ENCODE measurements at regions not wholly inside any gene's neighbourhood (a gene's known extent, or its start where the extent isn't known, plus 50 kb on each side); places are given as distances from the start of the nearest gene placed in this dataset.
A peak's percentile ranks its signal among the peaks of the same experiment; 100 is the strongest.

DNA sequence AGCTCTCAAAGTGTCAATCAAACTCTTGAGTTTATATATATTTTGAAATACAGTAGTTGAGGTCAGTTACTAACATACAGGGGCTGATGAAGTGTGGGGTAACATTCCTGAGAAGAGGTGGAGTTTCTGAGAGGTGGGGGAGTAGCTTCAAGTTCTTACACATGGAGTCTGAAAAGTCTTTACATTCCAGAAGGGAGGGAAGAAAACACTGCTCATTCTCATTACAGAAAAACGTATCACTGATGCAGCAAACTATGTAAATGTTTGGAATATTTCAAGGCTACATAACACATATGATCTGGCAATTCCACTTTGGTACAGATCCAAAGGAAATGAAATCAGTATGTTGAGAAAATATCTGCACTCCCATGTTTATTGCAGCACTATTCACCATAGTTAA lies 1065.8 kb upstream of the B3GALT2 start:
- Histone ChIP-seq H3K36me3 (ENCODE audit: control insufficient read depth in 3 of 3, insufficient read depth in 2 of 3, low read depth in 1 of 3, low read length in 3 of 3) (no peaks in the 10 kb centered on the region), H3K27me3 (ENCODE audit: control insufficient read depth in 3 of 3, insufficient read depth in 3 of 3, low read length in 3 of 3) (no peaks in the 10 kb centered on the region), H3K4me3 (ENCODE audit: low read depth in 1 of 3, low read length in 3 of 3) (no peak overlapping the region), H3K27ac (ENCODE audit: low read depth in 1 of 3, low read length in 2 of 3) (no peak overlapping the region), H3K9me3 (ENCODE audit: control insufficient read depth in 2 of 2, insufficient read depth in 1 of 2, low read depth in 1 of 2, low read length in 1 of 2) (no peaks in the 10 kb centered on the region), H3K4me1 (ENCODE audit: control insufficient read depth in 3 of 3, insufficient read depth in 2 of 3, low read depth in 1 of 3, low read length in 2 of 3) (no peaks in the 10 kb centered on the region)
- DNase-seq (no peak), FAIRE-seq (no peak)
- WGBS, 3 donors: 38 to 50% (median 42%) methylated on average over 1 of the region's 1 CpG

DNA sequence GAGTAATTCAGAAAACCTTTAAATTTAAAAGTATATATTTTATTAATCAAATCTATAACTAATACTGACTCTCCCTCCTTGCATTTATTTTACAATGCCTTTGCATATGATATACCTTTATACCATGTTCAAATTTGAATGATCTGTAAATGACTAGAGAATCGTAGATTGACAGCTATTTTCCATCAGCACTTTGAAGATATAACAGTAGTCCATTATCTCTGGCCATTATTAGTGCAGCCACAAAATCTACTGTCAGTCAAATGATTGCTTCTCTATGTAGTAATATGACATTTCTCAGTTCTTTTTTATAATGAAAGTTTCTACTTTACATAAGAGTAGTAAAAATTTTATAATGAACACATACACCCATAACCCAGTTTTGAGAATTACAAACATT lies 1054.8 kb upstream of the B3GALT2 start:
- H3K36me3 ChIP-seq (ENCODE audit: control insufficient read depth in 3 of 3, insufficient read depth in 2 of 3, low read depth in 1 of 3, low read length in 3 of 3): no peaks in the 10 kb centered on the region
- no peak for DNase-seq
- no peaks in the 10 kb centered on the region for H3K27me3 ChIP-seq (ENCODE audit: control insufficient read depth in 3 of 3, insufficient read depth in 3 of 3, low read length in 3 of 3)
- no peaks in the 10 kb centered on the region for H3K4me1 ChIP-seq (ENCODE audit: control insufficient read depth in 3 of 3, insufficient read depth in 2 of 3, low read depth in 1 of 3, low read length in 2 of 3)
- no peak overlapping the region for H3K4me3 ChIP-seq (ENCODE audit: low read depth in 1 of 3, low read length in 3 of 3)
- H3K27ac ChIP-seq (ENCODE audit: low read depth in 1 of 3, low read length in 2 of 3): no peak overlapping the region
- no peak for FAIRE-seq
- 71 to 79% (median 76%) methylated on average over 1 of the region's 1 CpG for WGBS, 3 donors
- H3K9me3 ChIP-seq (ENCODE audit: control insufficient read depth in 2 of 2, insufficient read depth in 1 of 2, low read depth in 1 of 2, low read length in 1 of 2): no peaks in the 10 kb centered on the region

DNA sequence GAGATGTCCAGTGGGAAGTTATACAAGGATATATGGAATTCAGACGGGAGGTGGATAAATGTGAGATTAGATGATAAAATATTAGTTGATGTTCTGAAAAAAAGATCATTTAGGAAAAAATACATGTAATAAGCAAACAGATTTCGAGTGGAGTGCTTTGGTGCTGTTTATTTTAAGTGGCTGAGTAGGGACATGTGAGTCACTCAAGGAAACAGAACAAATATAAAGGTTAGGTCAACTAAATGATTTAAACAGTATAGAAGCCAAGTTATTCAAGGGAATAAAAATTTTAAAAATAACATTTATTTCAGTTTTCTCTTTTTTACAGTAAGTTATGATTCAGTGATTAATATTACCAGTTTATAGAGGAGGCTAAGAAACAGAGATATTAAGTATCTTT lies 1046.7 kb upstream of the B3GALT2 start:
- Histone ChIP-seq H3K27me3 (ENCODE audit: control insufficient read depth in 3 of 3, insufficient read depth in 3 of 3, low read length in 3 of 3) (no peaks in the 10 kb centered on the region), H3K4me1 (ENCODE audit: control insufficient read depth in 3 of 3, insufficient read depth in 2 of 3, low read depth in 1 of 3, low read length in 2 of 3) (no peaks in the 10 kb centered on the region)

DNA sequence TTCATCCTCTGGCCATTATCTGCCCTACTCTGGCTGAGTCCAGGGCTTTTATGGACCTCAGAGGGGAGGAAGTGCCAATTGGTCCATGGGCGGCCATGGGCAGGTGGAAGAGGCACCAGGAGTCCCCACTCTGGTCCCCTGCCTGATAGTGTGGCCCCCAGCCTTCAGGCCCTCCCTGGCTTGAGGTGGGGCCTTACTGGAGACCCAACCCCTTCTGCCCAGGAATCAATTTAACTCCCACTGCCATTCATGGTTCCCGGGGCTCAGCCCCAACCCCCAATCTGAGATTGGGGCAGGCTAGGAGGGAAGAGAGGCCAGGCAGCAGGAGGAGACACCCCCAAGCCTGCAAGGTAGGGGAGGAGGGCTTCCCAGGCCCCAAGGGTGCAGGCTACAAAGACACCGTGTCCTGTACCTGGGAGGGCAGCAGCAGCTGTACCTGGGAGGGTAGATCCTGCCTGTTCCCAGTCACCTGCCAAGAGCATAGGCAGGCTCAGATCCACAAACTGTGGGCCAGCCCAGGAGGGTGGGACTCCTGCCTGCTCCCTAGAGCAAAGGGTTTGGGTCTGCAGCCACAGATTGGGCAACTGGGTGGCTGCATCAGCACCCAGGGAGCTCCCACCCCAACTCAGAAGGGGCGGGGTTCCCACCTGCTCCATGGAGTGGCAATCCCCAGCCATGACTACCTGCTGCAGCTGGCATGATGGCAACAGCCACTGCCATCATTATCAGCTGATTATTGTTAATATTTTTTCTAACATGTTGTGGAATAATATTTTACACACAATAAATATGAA lies 1044.1 kb upstream of the B3GALT2 start:
- Histone ChIP-seq H3K36me3 (ENCODE audit: control insufficient read depth in 3 of 3, insufficient read depth in 2 of 3, low read depth in 1 of 3, low read length in 3 of 3) (no peaks in the 10 kb centered on the region), H3K9me3 (ENCODE audit: control insufficient read depth in 2 of 2, insufficient read depth in 1 of 2, low read depth in 1 of 2, low read length in 1 of 2) (peaks cover 0 to 6% of the 10 kb centered on the region in 2 donors), H3K27me3 (ENCODE audit: control insufficient read depth in 3 of 3, insufficient read depth in 3 of 3, low read length in 3 of 3) (no peaks in the 10 kb centered on the region), H3K27ac (ENCODE audit: low read depth in 1 of 3, low read length in 2 of 3) (no peak overlapping the region), H3K4me3 (ENCODE audit: low read depth in 1 of 3, low read length in 3 of 3) (no peak overlapping the region), H3K4me1 (ENCODE audit: control insufficient read depth in 3 of 3, insufficient read depth in 2 of 3, low read depth in 1 of 3, low read length in 2 of 3) (no peaks in the 10 kb centered on the region)
- FAIRE-seq: no peak
- WGBS, 3 donors: 81 to 93% (median 87%) methylated on average over 3 to 4 of the region's 4 CpGs
- DNase-seq: no peak

More for the DNA sequence above, 1046.7 kb upstream of the B3GALT2 start:
- H3K36me3 ChIP-seq (ENCODE audit: control insufficient read depth in 3 of 3, insufficient read depth in 2 of 3, low read depth in 1 of 3, low read length in 3 of 3): no peaks in the 10 kb centered on the region
- WGBS, 3 donors: 33 to 55% (median 46%) methylated on average over 2 of the region's 2 CpGs
- no peak overlapping the region for H3K27ac ChIP-seq (ENCODE audit: low read depth in 1 of 3, low read length in 2 of 3)
- H3K4me3 ChIP-seq (ENCODE audit: low read depth in 1 of 3, low read length in 3 of 3): no peak overlapping the region
- peak; percentile 10 for FAIRE-seq
- no peak for DNase-seq
- H3K9me3 ChIP-seq (ENCODE audit: control insufficient read depth in 2 of 2, insufficient read depth in 1 of 2, low read depth in 1 of 2, low read length in 1 of 2): peaks cover 0 to 6% of the 10 kb centered on the region in 2 donors

DNA sequence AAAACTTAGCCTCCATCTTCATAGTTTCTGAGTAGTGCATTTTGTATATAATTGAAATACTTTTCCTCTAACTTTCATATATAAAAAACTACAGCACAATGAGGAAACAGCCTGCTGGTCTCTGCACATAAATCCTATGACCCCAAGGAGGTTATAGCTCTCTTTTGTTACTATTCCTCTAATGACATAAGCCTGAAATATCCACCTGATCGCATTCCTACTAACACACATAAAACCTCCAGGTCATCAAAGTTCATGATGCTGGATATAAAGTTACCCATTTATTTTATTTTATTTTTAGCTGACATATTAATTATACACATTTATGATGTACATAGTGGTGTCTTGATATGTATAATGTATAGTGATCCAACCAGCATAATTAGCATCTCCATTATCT lies 1042.0 kb upstream of the B3GALT2 start:
- no peak overlapping the region for H3K27ac ChIP-seq (ENCODE audit: low read depth in 1 of 3, low read length in 2 of 3)
- H3K4me3 ChIP-seq (ENCODE audit: low read depth in 1 of 3, low read length in 3 of 3): no peak overlapping the region
- WGBS, 3 donors: 90 to 94% (median 93%) methylated on average over 1 of the region's 1 CpG
- DNase-seq: no peak
- peaks cover 0 to 6% of the 10 kb centered on the region in 2 donors for H3K9me3 ChIP-seq (ENCODE audit: control insufficient read depth in 2 of 2, insufficient read depth in 1 of 2, low read depth in 1 of 2, low read length in 1 of 2)
- no peaks in the 10 kb centered on the region for H3K27me3 ChIP-seq (ENCODE audit: control insufficient read depth in 3 of 3, insufficient read depth in 3 of 3, low read length in 3 of 3)
- no peaks in the 10 kb centered on the region for H3K4me1 ChIP-seq (ENCODE audit: control insufficient read depth in 3 of 3, insufficient read depth in 2 of 3, low read depth in 1 of 3, low read length in 2 of 3)
- H3K36me3 ChIP-seq (ENCODE audit: control insufficient read depth in 3 of 3, insufficient read depth in 2 of 3, low read depth in 1 of 3, low read length in 3 of 3): no peaks in the 10 kb centered on the region
- no peak for FAIRE-seq

DNA sequence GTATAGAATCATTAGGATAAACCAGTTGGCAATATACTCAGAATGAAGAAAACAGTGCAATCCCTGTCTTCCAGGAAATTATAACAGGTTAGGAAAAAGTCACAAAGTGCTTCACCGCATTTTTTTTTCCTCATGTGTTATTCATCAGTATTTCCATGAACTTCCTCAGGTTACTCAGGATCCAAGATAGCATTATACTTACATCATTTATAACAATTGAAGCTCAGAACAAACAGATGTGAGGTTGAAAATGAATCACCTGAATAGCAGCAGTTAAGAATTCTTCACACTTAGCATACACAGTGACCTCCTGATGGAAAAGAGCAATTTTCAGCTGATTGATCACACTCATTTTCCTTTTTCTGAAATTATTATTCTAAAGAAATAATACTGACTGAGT lies 1040.7 kb upstream of the B3GALT2 start:
- Histone ChIP-seq H3K27me3 (ENCODE audit: control insufficient read depth in 3 of 3, insufficient read depth in 3 of 3, low read length in 3 of 3) (no peaks in the 10 kb centered on the region), H3K36me3 (ENCODE audit: control insufficient read depth in 3 of 3, insufficient read depth in 2 of 3, low read depth in 1 of 3, low read length in 3 of 3) (no peaks in the 10 kb centered on the region), H3K4me1 (ENCODE audit: control insufficient read depth in 3 of 3, insufficient read depth in 2 of 3, low read depth in 1 of 3, low read length in 2 of 3) (no peaks in the 10 kb centered on the region), H3K9me3 (ENCODE audit: control insufficient read depth in 2 of 2, insufficient read depth in 1 of 2, low read depth in 1 of 2, low read length in 1 of 2) (peaks cover 0 to 6% of the 10 kb centered on the region in 2 donors), H3K4me3 (ENCODE audit: low read depth in 1 of 3, low read length in 3 of 3) (no peak overlapping the region), H3K27ac (ENCODE audit: low read depth in 1 of 3, low read length in 2 of 3) (no peak overlapping the region)
- WGBS, 3 donors: 89 to 91% (median 89%) methylated on average over 1 of the region's 1 CpG
- DNase-seq: no peak
- no peak for FAIRE-seq

DNA sequence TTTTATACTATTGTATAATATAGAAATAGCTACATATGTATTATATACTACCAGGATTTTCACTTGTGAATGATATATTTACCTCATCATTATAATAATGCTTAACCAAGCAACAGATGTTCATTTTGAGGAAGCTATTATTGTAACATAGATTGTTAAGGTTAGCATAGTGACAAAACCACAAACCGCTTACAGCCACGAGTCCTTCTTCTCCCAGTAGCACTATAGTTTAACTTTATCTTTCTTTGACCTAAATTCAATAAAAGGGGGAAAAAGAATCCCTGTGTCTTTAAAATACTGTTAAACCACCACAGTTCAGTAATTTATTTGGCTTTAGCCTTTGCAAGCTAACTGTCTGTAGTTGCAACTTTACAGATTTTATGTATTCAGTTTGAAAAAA lies 1039.4 kb upstream of the B3GALT2 start:
- Histone ChIP-seq H3K4me1 (ENCODE audit: control insufficient read depth in 3 of 3, insufficient read depth in 2 of 3, low read depth in 1 of 3, low read length in 2 of 3) (no peaks in the 10 kb centered on the region), H3K27ac (ENCODE audit: low read depth in 1 of 3, low read length in 2 of 3) (no peak overlapping the region), H3K27me3 (ENCODE audit: control insufficient read depth in 3 of 3, insufficient read depth in 3 of 3, low read length in 3 of 3) (no peaks in the 10 kb centered on the region), H3K36me3 (ENCODE audit: control insufficient read depth in 3 of 3, insufficient read depth in 2 of 3, low read depth in 1 of 3, low read length in 3 of 3) (no peaks in the 10 kb centered on the region), H3K4me3 (ENCODE audit: low read depth in 1 of 3, low read length in 3 of 3) (no peak overlapping the region), H3K9me3 (ENCODE audit: control insufficient read depth in 2 of 2, insufficient read depth in 1 of 2, low read depth in 1 of 2, low read length in 1 of 2) (peaks cover 0 to 6% of the 10 kb centered on the region in 2 donors)
- FAIRE-seq (peak; percentile 67), DNase-seq (peak in 1 of 2 donors; percentile 27)
- 32 to 42% (median 39%) methylated on average over 2 of the region's 2 CpGs for WGBS, 3 donors

DNA sequence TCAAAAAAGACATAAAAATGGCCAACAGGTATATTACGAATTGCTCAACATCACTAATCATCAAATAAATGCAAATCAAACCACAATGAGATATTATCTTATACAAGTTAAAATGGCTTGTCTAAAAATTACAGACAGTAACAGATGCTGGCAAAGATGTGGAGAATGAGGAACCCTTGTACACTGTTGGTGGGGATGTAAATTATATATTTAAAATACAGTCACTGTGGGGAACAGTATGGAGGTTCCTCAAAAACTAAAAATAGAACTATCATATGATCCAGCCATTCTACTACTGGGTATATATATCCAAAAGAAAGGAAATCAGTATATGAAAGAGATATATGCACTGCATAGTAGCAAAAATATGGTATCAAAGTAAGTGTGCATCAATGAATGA lies 1037.2 kb upstream of the B3GALT2 start:
- no peak for FAIRE-seq
- no peaks in the 10 kb centered on the region for H3K27me3 ChIP-seq (ENCODE audit: control insufficient read depth in 3 of 3, insufficient read depth in 3 of 3, low read length in 3 of 3)
- H3K9me3 ChIP-seq (ENCODE audit: control insufficient read depth in 2 of 2, insufficient read depth in 1 of 2, low read depth in 1 of 2, low read length in 1 of 2): no peaks in the 10 kb centered on the region
- H3K36me3 ChIP-seq (ENCODE audit: control insufficient read depth in 3 of 3, insufficient read depth in 2 of 3, low read depth in 1 of 3, low read length in 3 of 3): no peaks in the 10 kb centered on the region
- H3K27ac ChIP-seq (ENCODE audit: low read depth in 1 of 3, low read length in 2 of 3): no peak overlapping the region
- no peak overlapping the region for H3K4me3 ChIP-seq (ENCODE audit: low read depth in 1 of 3, low read length in 3 of 3)
- 79 to 91% (median 90%) methylated on average over 1 of the region's 1 CpG for WGBS, 3 donors
- no peaks in the 10 kb centered on the region for H3K4me1 ChIP-seq (ENCODE audit: control insufficient read depth in 3 of 3, insufficient read depth in 2 of 3, low read depth in 1 of 3, low read length in 2 of 3)
- no peak for DNase-seq

DNA sequence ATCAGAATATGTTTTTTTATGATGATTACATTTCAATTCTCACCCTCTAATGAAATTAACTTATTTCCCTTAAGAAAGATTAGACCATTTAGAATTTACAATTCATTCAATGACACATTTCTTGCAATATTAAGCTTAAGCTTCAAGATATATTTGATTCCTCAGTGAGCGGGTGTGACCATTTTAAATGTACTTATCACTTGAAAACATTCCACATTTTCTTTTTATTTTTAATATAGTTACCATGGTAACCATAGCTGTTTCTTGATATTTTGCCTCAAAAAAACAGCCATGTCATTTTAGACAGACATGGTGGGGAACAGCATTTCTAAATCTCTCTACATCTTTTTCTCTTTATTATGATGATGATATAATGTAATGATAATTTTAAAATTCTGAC lies 1029.0 kb upstream of the B3GALT2 start:
- 91 to 96% (median 95%) methylated on average over 1 of the region's 1 CpG for WGBS, 3 donors
- no peak for DNase-seq
- H3K4me3 ChIP-seq (ENCODE audit: low read depth in 1 of 3, low read length in 3 of 3): no peak overlapping the region

More for the DNA sequence above, 1029.0 kb upstream of the B3GALT2 start:
- Histone ChIP-seq H3K9me3 (ENCODE audit: control insufficient read depth in 2 of 2, insufficient read depth in 1 of 2, low read depth in 1 of 2, low read length in 1 of 2) (no peaks in the 10 kb centered on the region), H3K27ac (ENCODE audit: low read depth in 1 of 3, low read length in 2 of 3) (no peak overlapping the region), H3K36me3 (ENCODE audit: control insufficient read depth in 3 of 3, insufficient read depth in 2 of 3, low read depth in 1 of 3, low read length in 3 of 3) (no peaks in the 10 kb centered on the region), H3K4me1 (ENCODE audit: control insufficient read depth in 3 of 3, insufficient read depth in 2 of 3, low read depth in 1 of 3, low read length in 2 of 3) (no peaks in the 10 kb centered on the region), H3K27me3 (ENCODE audit: control insufficient read depth in 3 of 3, insufficient read depth in 3 of 3, low read length in 3 of 3) (no peaks in the 10 kb centered on the region)
- FAIRE-seq: no peak
